ENCODE measurements at regions not wholly inside any gene's neighbourhood (a gene's known extent, or its start where the extent isn't known, plus 50 kb on each side); places are given as distances from the start of the nearest gene placed in this dataset.
A peak's percentile ranks its signal among the peaks of the same experiment; 100 is the strongest.

GRCh38 chr11:45501392-45502225, 163.8 kb downstream of the CHST1 start:
- H3K27me3 ChIP-seq (ENCODE audit: insufficient read depth, poor library complexity, severe bottlenecking) = peaks cover 7% of the 10 kb centered on the region
- H3K36me3 ChIP-seq (ENCODE audit: low read depth) = no peaks in the 10 kb centered on the region
- no peak overlapping the region for H3K4me3 ChIP-seq (ENCODE audit: severe bottlenecking)
- H3K27ac ChIP-seq (ENCODE audit: poor library complexity, severe bottlenecking) = no peak overlapping the region
- no peaks in the 10 kb centered on the region for H3K4me1 ChIP-seq (ENCODE audit: insufficient read depth, poor library complexity, severe bottlenecking)
- DNase-seq (ENCODE audit: low spot score) (no peak), ATAC-seq (ENCODE audit: low read depth) (no peak)
- H3K9me3 ChIP-seq (ENCODE audit: severe bottlenecking) = peaks cover 2% of the 10 kb centered on the region
- no peak for TF ChIP-seq CTCF (IDR thresholded peaks at IDR 0.05; ENCODE audit: poor library complexity, severe bottlenecking)

GRCh38 chr11:45500451-45500850, 165.0 kb downstream of the CHST1 start:
- H3K27me3 ChIP-seq (ENCODE audit: insufficient read depth, poor library complexity, severe bottlenecking) = peaks cover 7% of the 10 kb centered on the region
- no peak overlapping the region for H3K27ac ChIP-seq (ENCODE audit: poor library complexity, severe bottlenecking)
- no peak overlapping the region for H3K4me3 ChIP-seq (ENCODE audit: severe bottlenecking)
- H3K36me3 ChIP-seq (ENCODE audit: low read depth) = no peaks in the 10 kb centered on the region
- no peaks in the 10 kb centered on the region for H3K4me1 ChIP-seq (ENCODE audit: insufficient read depth, poor library complexity, severe bottlenecking)
- peaks cover 2% of the 10 kb centered on the region for H3K9me3 ChIP-seq (ENCODE audit: severe bottlenecking)
- no peak for DNase-seq (ENCODE audit: low spot score)
- no peak for ATAC-seq (ENCODE audit: low read depth)
- TF ChIP-seq CTCF (IDR thresholded peaks at IDR 0.05; ENCODE audit: poor library complexity, severe bottlenecking) = no peak

- H3K27me3 ChIP-seq (ENCODE audit: insufficient read depth, poor library complexity, severe bottlenecking) = peaks cover 33% of the 10 kb centered on the region
- DNase-seq (ENCODE audit: low spot score) (no peak), ATAC-seq (ENCODE audit: low read depth) (no peak)
- TF ChIP-seq CTCF (IDR thresholded peaks at IDR 0.05; ENCODE audit: poor library complexity, severe bottlenecking) = no peak
- H3K27ac ChIP-seq (ENCODE audit: poor library complexity, severe bottlenecking) = no peak overlapping the region
- no peaks in the 10 kb centered on the region for H3K4me1 ChIP-seq (ENCODE audit: insufficient read depth, poor library complexity, severe bottlenecking)
- no peaks in the 10 kb centered on the region for H3K36me3 ChIP-seq (ENCODE audit: low read depth)
- peaks cover 2% of the 10 kb centered on the region for H3K9me3 ChIP-seq (ENCODE audit: severe bottlenecking)
- no peak overlapping the region for H3K4me3 ChIP-seq (ENCODE audit: severe bottlenecking)
Measured at GRCh38 chr11:45494738-45495137, 170.7 kb downstream of the CHST1 start.

- peaks cover 40% of the 10 kb centered on the region for H3K27me3 ChIP-seq (ENCODE audit: insufficient read depth, poor library complexity, severe bottlenecking)
- peak; percentile 7 for DNase-seq (ENCODE audit: low spot score)
- TF ChIP-seq CTCF (IDR thresholded peaks at IDR 0.05; ENCODE audit: poor library complexity, severe bottlenecking) = no peak
- H3K4me1 ChIP-seq (ENCODE audit: insufficient read depth, poor library complexity, severe bottlenecking) = no peaks in the 10 kb centered on the region
- no peak overlapping the region for H3K27ac ChIP-seq (ENCODE audit: poor library complexity, severe bottlenecking)
- no peak for ATAC-seq (ENCODE audit: low read depth)
- H3K4me3 ChIP-seq (ENCODE audit: severe bottlenecking) = no peak overlapping the region
- no peaks in the 10 kb centered on the region for H3K9me3 ChIP-seq (ENCODE audit: severe bottlenecking)
- H3K36me3 ChIP-seq (ENCODE audit: low read depth) = no peaks in the 10 kb centered on the region
Measured at GRCh38 chr11:45489281-45489905, 176.0 kb downstream of the CHST1 start.

GRCh38 chr11:45486461-45486860, 179.0 kb downstream of the CHST1 start:
- DNase-seq (ENCODE audit: low spot score) (peak; percentile 9), ATAC-seq (ENCODE audit: low read depth) (no peak)
- no peaks in the 10 kb centered on the region for H3K9me3 ChIP-seq (ENCODE audit: severe bottlenecking)
- H3K27ac ChIP-seq (ENCODE audit: poor library complexity, severe bottlenecking) = no peak overlapping the region
- H3K4me1 ChIP-seq (ENCODE audit: insufficient read depth, poor library complexity, severe bottlenecking) = no peaks in the 10 kb centered on the region
- H3K36me3 ChIP-seq (ENCODE audit: low read depth) = no peaks in the 10 kb centered on the region
- TF ChIP-seq CTCF (IDR thresholded peaks at IDR 0.05; ENCODE audit: poor library complexity, severe bottlenecking) = no peak
- no peak overlapping the region for H3K4me3 ChIP-seq (ENCODE audit: severe bottlenecking)
- H3K27me3 ChIP-seq (ENCODE audit: insufficient read depth, poor library complexity, severe bottlenecking) = peaks cover 24% of the 10 kb centered on the region

All from RWPE2 (cell line).